GM21381 (cell line): ENCODE measurements at regions not wholly inside any gene's neighbourhood (a gene's known extent, or its start where the extent isn't known, plus 50 kb on each side); places are given as distances from the start of the nearest gene placed in this dataset.

ENCODE experiments used
- ATAC-seq: cut with Tn5 transposase; IDR thresholded peaks from one replicate; pipeline ENCODE4 v1.9.1; 2021; ENCODE audit warnings: mild to moderate bottlenecking, moderate library complexity; ENCODE audit not compliant: unreplicated experiment

- no peak for ATAC-seq
These were observed 881.9 kb downstream of the SLITRK6 start for GRCh38 chr13:84917252-84917878.

GRCh38 chr13:84912720-84913119 lies 886.5 kb downstream of the SLITRK6 start:
- no peak for ATAC-seq

GRCh38 chr13:84910423-84910822 lies 888.8 kb downstream of the SLITRK6 start:
- no peak for ATAC-seq

- no peak for ATAC-seq
These were observed 895.8 kb downstream of the SLITRK6 start for GRCh38 chr13:84903391-84903790.

GRCh38 chr13:84902243-84902642 lies 897.0 kb downstream of the SLITRK6 start:
- ATAC-seq = no peak

- peak; percentile 60 for ATAC-seq
These were observed 903.1 kb downstream of the SLITRK6 start for GRCh38 chr13:84896128-84896527.

- no peak for ATAC-seq
These were observed 904.5 kb downstream of the SLITRK6 start for GRCh38 chr13:84894749-84895148.

- no peak for ATAC-seq
These were observed 913.4 kb downstream of the SLITRK6 start for GRCh38 chr13:84885868-84886267.

- no peak for ATAC-seq
These were observed 925.3 kb downstream of the SLITRK6 start for GRCh38 chr13:84873951-84874350.

- no peak for ATAC-seq
These were observed 929.0 kb downstream of the SLITRK6 start for GRCh38 chr13:84870190-84870589.

GRCh38 chr13:84867246-84867645 lies 932.0 kb downstream of the SLITRK6 start:
- ATAC-seq = no peak

- ATAC-seq = no peak
These were observed 933.4 kb downstream of the SLITRK6 start for GRCh38 chr13:84865783-84866221.

GRCh38 chr13:84864341-84864740 lies 934.9 kb downstream of the SLITRK6 start:
- ATAC-seq = no peak

GRCh38 chr13:84847107-84847506 lies 952.1 kb downstream of the SLITRK6 start:
- no peak for ATAC-seq

- no peak for ATAC-seq
These were observed 953.2 kb downstream of the SLITRK6 start for GRCh38 chr13:84845907-84846619.

- no peak for ATAC-seq
These were observed 954.7 kb downstream of the SLITRK6 start for GRCh38 chr13:84844473-84844872.

GRCh38 chr13:84843368-84843767 lies 955.9 kb downstream of the SLITRK6 start:
- no peak for ATAC-seq

GRCh38 chr13:84834201-84834600 lies 951.9 kb upstream of the SLITRK1 start:
- ATAC-seq = no peak

- ATAC-seq = no peak
These were observed 949.7 kb upstream of the SLITRK1 start for GRCh38 chr13:84831666-84832657.

GRCh38 chr13:84823528-84823927 lies 941.3 kb upstream of the SLITRK1 start:
- ATAC-seq = no peak

- no peak for ATAC-seq
These were observed 939.0 kb upstream of the SLITRK1 start for GRCh38 chr13:84821261-84821660.
